GM12891 (cell line): ENCODE measurements at regions not wholly inside any gene's neighbourhood (a gene's known extent, or its start where the extent isn't known, plus 50 kb on each side); places are given as distances from the start of the nearest gene placed in this dataset.

Experiments
- DNase-seq: peaks from one replicate; pipeline ENCODE4 v3.0.0; 2011; ENCODE audit warnings: low spot score; ENCODE audit not compliant: insufficient read length
- FAIRE-seq: peaks from 2 replicates; lab custom pipeline; 2011; peaks lifted over from hg19 to GRCh38; lab: Jason Lieb, UNC
- PAX5 ChIP-seq: IDR thresholded peaks from 2 replicates; pipeline ENCODE4 v1.6.1; 2011; ENCODE audit warnings: low read length, moderate library complexity, mild to moderate bottlenecking; ENCODE audit not compliant: insufficient read depth, severe bottlenecking
- POLR2A ChIP-seq: IDR thresholded peaks from 2 replicates; pipeline ENCODE4 v1.6.1; 2011; ENCODE audit warnings: low read depth, low read length, control low read depth
- POLR2AphosphoS5 ChIP-seq: IDR thresholded peaks from 2 replicates; pipeline ENCODE4 v1.6.1; 2011; ENCODE audit warnings: low read depth, low read length, control low read depth
- POU2F2 ChIP-seq: IDR thresholded peaks from 2 replicates; pipeline ENCODE4 v1.6.1; 2011; ENCODE audit warnings: low read depth, mild to moderate bottlenecking, control low read depth, low read length, moderate library complexity
- SPI1 ChIP-seq: IDR thresholded peaks from 2 replicates; pipeline ENCODE4 v1.6.1; 2011; ENCODE audit warnings: low read depth, low read length, control low read depth
- TAF1 ChIP-seq: IDR thresholded peaks from 2 replicates; pipeline ENCODE4 v1.6.1; 2011; ENCODE audit warnings: low read depth, low read length, control low read depth

DNA sequence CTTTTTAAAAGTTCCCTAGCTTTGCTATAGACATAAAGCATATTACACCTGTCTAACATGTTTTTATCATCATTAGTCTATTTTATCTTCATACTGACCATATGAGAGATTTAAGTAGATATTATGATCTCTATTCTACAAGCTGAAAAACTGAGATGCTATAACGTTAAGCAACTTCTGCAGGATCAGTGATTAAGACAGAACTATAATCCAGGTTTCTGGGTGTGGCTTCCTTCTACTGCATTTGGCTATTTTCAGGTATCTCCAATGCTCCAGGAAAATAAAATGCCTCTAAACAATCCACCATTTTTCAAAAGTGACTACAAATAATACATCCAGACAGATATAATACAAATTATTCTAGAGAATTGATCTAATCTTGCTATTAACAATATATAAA is 53.4 kb downstream of the RGS2 start:
- TF ChIP-seq SPI1 (no peak), POLR2AphosphoS5 (no peak), PAX5 (no peak), TAF1 (no peak), POU2F2 (no peak), POLR2A (no peak)
- DNase-seq (no peak), FAIRE-seq (no peak)

DNA sequence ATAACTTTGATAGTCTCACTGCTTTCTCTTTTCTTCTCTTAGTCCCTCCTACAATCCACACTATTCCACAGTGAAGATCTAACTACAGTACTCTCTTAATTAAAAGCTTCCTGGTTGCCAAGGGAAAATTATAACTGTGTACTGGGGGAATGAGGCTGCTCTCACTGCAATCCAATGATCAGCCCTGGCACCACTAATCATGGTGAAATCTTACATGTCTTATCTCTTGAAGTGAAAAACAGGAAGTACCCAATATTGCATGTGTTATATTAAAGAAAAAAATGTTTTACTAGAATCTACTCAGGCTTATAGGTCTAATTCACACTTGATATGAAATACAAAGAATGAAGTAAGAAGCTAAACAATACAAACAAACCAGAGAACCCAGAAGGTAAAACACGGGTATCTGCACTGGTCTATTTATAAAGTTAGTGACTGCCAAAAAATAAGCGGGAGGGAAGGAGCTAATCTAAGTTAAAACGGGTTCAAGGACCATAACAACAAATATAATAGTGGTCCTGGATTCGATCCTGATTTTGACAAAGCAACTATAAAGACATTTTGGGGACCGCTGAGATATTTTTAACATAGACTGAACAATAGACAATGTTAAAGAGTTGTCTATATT is 57.5 kb downstream of the RGS2 start:
- DNase-seq: no peak
- TF ChIP-seq POLR2A (no peak), POU2F2 (no peak), TAF1 (no peak), PAX5 (no peak), SPI1 (no peak), POLR2AphosphoS5 (no peak)
- FAIRE-seq: no peak

DNA sequence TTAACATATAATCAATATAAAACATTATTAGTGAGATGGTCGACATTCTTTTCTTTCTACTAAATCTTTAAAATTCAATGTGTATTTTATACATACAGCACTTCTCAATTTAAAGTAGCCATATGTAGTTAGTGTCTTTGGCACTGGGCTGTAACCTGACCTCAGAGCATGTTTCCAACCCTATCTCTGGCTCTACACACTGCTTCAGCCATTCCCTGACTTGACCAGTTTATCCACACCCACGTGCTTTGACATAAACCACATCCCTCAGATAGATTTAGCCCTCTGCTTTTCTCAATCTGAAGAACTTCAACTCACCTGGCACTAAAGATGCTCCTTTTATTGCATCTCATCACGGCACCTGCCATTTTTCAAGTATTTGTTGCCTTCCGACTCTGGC is 58.3 kb downstream of the RGS2 start:
- no peak for FAIRE-seq
- TF ChIP-seq PAX5 (no peak), SPI1 (no peak), TAF1 (no peak), POU2F2 (no peak), POLR2AphosphoS5 (no peak), POLR2A (no peak)

DNA sequence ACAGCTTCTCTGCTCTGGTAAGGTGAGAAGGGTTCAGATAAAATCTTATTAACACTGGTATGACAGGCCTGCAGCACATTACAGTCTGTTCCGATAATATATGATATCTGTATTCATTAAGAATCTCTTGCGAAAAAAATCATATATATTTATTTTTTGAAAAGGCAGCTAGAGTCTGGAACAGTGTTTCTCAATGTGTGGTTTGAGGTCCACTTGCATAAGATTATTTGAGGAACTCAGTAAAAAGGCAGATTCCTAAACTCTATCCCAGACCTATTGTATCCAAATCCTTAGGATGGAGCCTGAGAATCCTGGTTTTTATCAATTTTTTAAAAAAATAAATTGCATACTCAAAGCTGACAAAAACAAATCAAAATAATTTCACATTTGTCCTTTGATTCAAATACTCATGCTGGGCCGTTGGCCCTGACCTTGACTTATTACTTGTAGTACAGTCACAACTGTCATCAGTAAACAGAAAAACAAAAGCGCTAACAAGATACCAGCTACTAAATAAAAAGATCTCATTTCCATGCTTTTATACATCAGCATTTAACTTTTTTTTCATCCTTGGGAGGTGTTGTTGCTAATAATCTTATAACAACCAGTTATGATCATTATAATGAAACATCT is 60.6 kb downstream of the RGS2 start:
- DNase-seq (no peak), FAIRE-seq (no peak)
- TF ChIP-seq SPI1 (no peak), POLR2AphosphoS5 (no peak), POLR2A (no peak), TAF1 (no peak), PAX5 (no peak), POU2F2 (no peak)

More for the DNA sequence above, 58.3 kb downstream of the RGS2 start:
- DNase-seq: no peak

DNA sequence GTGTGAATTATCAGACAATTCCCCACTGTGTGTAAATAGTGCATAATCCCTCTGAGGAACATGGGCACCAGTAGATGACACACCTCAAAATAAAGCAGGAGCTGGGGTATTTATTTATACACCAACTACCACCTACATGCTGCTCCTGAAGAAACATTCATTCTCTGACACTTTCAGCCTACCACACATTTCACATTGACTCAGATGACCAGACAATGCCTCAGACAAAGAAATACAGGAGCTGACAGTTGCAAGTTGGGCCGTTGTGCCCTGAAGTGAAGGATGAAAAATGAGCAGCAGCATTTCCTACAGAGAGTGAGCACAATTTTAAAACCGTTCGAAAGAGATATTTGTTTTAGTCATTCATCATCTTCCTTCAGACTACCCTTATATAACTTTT is 63.2 kb downstream of the RGS2 start:
- DNase-seq (no peak), FAIRE-seq (no peak)

DNA sequence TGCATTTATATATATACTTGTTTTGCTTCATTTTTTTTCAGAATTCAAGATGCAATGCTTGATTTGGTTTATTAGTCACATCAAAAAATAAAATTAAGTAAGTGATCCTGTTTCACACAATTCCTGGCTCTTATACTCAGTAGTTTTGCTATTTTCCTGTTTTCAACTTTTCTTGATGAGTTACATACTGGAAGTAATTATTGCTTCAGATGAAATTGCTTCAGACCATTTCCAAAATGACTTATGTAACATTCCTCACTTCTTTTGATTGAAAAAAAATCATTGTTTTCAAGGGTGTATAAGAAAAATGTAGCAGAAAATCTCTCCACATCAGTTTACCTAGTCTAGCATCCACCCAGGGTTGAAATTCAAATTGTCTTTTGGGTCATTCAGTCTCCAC is 65.0 kb downstream of the RGS2 start:
- FAIRE-seq (no peak), DNase-seq (no peak)
- TF ChIP-seq POLR2AphosphoS5 (no peak), SPI1 (no peak), POU2F2 (no peak), TAF1 (no peak), POLR2A (no peak), PAX5 (no peak)

More for the DNA sequence above, 63.2 kb downstream of the RGS2 start:
- no peak for TF ChIP-seq TAF1
- TF ChIP-seq PAX5: no peak
- TF ChIP-seq SPI1: no peak
- no peak for TF ChIP-seq POLR2A
- TF ChIP-seq POU2F2: no peak
- TF ChIP-seq POLR2AphosphoS5: no peak

DNA sequence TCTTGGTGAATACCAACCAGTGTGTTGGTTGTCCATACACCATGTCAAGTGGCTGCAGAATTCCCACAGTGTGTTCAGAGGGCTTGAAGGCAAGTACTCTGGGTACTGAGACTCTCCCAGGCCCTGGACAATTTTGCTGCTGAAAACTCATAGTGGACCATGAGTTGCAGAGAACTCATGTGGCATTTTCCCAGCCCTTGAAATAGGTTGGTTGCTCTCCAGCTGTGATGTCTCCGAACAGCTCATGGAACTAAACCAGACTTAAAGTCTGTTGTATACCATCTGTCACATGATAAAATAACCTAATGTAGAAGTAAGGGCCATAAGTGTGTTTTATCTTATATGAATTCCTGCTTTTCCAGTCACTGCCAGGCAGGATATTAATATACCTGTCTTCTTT is 67.8 kb downstream of the RGS2 start:
- DNase-seq (no peak), FAIRE-seq (no peak)
- TF ChIP-seq TAF1: no peak
- TF ChIP-seq PAX5: no peak

DNA sequence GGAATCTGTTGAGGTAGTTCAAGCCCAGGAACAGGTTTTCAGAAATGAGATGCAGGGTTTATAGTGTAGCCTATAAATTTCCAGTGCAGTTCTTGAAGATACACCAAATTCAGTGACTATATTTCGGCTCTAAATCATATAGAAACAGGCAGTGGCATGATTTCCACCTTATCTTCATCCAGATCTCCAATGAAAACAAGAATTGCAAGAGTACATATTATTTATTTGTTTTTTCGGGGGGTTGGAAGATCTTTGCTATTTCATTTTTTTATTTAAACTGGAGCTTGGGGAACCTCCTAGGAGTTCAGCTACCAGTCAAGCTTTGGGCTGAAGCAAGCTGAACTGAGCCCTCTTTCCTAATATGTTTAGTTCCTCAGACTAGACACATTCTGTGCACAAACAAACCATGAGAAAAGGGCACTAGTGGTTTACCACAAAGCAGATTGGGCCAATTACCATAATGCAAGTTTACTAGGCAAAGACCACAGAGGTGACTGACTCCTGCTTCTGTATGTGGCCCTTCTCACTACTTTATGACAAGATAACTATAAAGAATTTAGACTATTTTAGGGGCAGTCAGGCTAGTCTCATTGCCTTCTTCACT is 68.5 kb downstream of the RGS2 start:
- DNase-seq (no peak), FAIRE-seq (no peak)
- TF ChIP-seq TAF1 (no peak), POLR2A (no peak), POLR2AphosphoS5 (no peak), POU2F2 (no peak)

DNA sequence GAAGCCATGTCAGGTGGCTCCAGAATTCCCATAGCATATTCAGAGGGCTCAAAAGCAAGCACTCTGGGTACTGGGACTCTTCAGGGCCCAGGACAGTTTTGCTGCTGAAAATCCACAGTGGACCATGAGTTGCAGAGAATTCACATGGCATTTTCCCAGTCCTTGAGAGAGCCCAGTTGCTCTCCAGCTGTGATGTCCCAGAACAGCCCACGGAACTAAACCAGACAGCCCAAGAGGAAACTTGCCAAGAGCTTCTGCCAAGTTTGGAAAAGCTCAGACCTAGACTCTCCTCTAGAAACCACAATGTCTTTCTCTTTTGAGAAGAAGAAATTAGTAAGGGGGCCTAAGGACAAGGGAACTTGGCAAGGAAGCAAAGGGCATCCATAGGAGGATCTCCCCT is 69.4 kb downstream of the RGS2 start:
- no peak for TF ChIP-seq POLR2AphosphoS5
- DNase-seq: no peak
- no peak for FAIRE-seq

DNA sequence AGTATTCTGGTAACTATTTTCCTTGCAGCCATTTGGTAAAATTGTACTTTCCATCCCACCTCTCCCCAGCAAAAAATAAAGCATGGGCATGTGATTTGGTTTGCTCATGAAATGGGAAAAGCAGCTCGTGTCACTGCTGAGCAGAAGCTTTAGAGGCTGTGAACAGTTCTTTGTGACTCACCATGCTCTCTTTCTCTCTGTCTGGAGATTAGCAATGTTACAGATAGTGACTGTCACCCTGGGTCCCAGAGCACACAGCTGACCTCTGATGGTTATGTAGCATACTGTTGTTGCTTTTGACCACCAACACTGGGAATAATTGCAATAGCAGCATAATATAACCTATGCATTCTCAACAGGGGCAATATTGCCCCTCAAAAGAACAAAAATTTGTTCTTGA is 70.6 kb downstream of the RGS2 start:
- TF ChIP-seq POLR2A: no peak
- no peak for TF ChIP-seq POLR2AphosphoS5
- TF ChIP-seq TAF1: no peak
- no peak for TF ChIP-seq SPI1
- TF ChIP-seq POU2F2: no peak
- TF ChIP-seq PAX5: no peak
- DNase-seq (no peak), FAIRE-seq (no peak)
